Esophagus muscularis mucosa (tissue), 4 donors: ENCODE measurements at regions not wholly inside any gene's neighbourhood (a gene's known extent, or its start where the extent isn't known, plus 50 kb on each side); places are given as distances from the start of the nearest gene placed in this dataset.

ENCODE experiments used
- DNase-seq: peaks from one replicate; pipeline ENCODE4 v3.0.0-alpha.2; 2017; ENCODE audit errors: extremely low spot score
- H3K27ac ChIP-seq, 4 donors: fragments of 200-600 bp; sonication (generic); replicated peaks in 1 of 4; 1 replicate in 3 of 4; 2 replicates in 1 of 4; pipeline ENCODE4 v1.5.1; 2016 to 2019; ENCODE audit warnings: mild to moderate bottlenecking in 1 of 4
- H3K27me3 ChIP-seq, 4 donors: fragments of 200-600 bp; sonication (generic); one replicate each; pipeline versions ENCODE4 v1.5.1 to v1.6.0; 2016 to 2019
- H3K36me3 ChIP-seq, 4 donors: fragments of 200-600 bp; sonication (generic); one replicate each; pipeline ENCODE4 v1.5.1; 2016 to 2019
- H3K4me1 ChIP-seq, 4 donors: fragments of 200-600 bp; sonication (generic); one replicate each; pipeline ENCODE4 v1.5.1; 2016 to 2019
- H3K4me3 ChIP-seq, 4 donors: fragments of 200-600 bp; sonication (generic); 1 replicate in 2 of 4; 2 replicates in 2 of 4; pipeline ENCODE4 v1.5.1; 2016 to 2019; ENCODE audit warnings: mild to moderate bottlenecking in 4 of 4, moderate library complexity in 1 of 4
- H3K9me3 ChIP-seq, 4 donors: fragments of 200-600 bp; sonication (generic); 1 replicate in 3 of 4; 2 replicates in 1 of 4; pipeline ENCODE4 v1.5.1; 2016 to 2019
- EP300 ChIP-seq: sonication (generic); formaldehyde crosslinking; IDR thresholded peaks from one replicate; pipeline ENCODE4 v1.6.1; 2017; ENCODE audit warnings: antibody characterized with exemption
- POLR2A ChIP-seq: fragments of 450-650 bp; IDR thresholded peaks from one replicate; pipeline ENCODE4 v1.6.1; 2017; ENCODE audit warnings: antibody characterized with exemption, moderate library complexity, mild to moderate bottlenecking, low read depth
- POLR2AphosphoS5 ChIP-seq, 2 donors: sonication (generic); formaldehyde crosslinking; IDR thresholded peaks; one replicate each; pipeline ENCODE4 v1.6.1; 2017; ENCODE audit warnings: antibody characterized with exemption in 2 of 2
- WGBS: methylation state at CpG from one replicate; pipeline ENCODE4 v1.1.5; 2018; 5-methylcytosine and 5-hydroxymethylcytosine counted together
- intact Hi-C: fragments of 100-400 bp; cut with DNase I; formaldehyde crosslinking; loops from one replicate; pipeline ENCODE4 v1.15.1; 2023
- TF ChIP-seq, protein P1 (sequence below), 3 experiments: fragments of 200-600 bp in 2 of 3; fragments of 450-650 bp in 1 of 3; sonication (generic) in 2 of 3; IDR thresholded peaks; one replicate each; pipeline ENCODE4 v1.5.1; 2017 to 2019; ENCODE audit warnings: antibody characterized with exemption in 3 of 3, mild to moderate bottlenecking in 2 of 3, moderate library complexity in 1 of 3

DNA sequence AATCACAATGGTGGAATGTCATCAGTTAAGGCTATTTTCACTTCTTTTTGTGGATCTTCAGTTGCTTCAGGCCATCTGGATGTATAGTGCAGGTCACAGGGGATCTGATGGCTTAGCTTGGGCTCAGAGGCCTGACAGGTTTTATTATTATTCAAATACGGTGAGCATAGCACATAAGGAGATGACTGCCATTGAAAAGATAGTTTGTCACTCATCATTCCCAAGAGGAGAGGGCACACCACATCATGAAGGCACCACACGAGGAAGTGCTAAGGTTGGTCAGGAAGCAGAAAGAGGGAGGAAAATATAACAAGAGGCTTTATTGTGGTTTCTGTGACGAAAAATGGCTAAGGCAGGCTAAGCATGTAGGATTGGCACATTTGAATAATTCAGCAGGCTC lies 131.4 kb downstream of the CD8B2 start:
- intact Hi-C loops = no loop called here
- no peak for DNase-seq
- Histone ChIP-seq H3K9me3 (no peaks in the 10 kb centered on the region), H3K4me3 (no peak overlapping the region), H3K4me1 (no peaks in the 10 kb centered on the region), H3K36me3 (no peaks in the 10 kb centered on the region), H3K27me3 (no peaks in the 10 kb centered on the region), H3K27ac (no peak overlapping the region)
- 79% methylated on average over 3 of the region's 3 CpGs for WGBS
- TF ChIP-seq POLR2A (no peak), EP300 (no peak), POLR2AphosphoS5 (IDR thresholded peaks at IDR 0.05) (no peak)
- TF ChIP-seq, protein P1, sequence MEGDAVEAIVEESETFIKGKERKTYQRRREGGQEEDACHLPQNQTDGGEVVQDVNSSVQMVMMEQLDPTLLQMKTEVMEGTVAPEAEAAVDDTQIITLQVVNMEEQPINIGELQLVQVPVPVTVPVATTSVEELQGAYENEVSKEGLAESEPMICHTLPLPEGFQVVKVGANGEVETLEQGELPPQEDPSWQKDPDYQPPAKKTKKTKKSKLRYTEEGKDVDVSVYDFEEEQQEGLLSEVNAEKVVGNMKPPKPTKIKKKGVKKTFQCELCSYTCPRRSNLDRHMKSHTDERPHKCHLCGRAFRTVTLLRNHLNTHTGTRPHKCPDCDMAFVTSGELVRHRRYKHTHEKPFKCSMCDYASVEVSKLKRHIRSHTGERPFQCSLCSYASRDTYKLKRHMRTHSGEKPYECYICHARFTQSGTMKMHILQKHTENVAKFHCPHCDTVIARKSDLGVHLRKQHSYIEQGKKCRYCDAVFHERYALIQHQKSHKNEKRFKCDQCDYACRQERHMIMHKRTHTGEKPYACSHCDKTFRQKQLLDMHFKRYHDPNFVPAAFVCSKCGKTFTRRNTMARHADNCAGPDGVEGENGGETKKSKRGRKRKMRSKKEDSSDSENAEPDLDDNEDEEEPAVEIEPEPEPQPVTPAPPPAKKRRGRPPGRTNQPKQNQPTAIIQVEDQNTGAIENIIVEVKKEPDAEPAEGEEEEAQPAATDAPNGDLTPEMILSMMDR (IDR thresholded peaks at IDR 0.05) = no peak

DNA sequence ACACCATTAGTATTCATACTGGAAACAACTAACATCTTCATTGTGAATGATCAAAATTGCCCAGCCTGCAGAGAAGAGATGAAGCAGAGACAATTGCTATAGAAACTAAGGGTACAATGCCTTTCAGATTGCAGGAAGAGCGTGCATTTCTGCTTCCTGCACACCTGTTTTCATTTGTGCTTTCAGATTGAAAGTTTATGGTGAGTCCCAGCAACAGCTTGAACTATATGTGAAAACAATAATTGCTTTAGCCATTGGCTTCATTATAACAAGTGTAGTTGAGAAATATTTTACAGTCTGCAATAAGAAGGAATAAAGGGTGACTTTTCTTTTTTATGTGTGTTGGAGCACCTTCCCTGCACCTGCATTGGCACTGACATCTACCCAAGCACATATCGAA lies 136.3 kb downstream of the CD8B2 start:
- peaks cover 0 to 9% (median 3%) of the 10 kb centered on the region in 4 donors for H3K9me3 ChIP-seq
- H3K27me3 ChIP-seq = peaks cover 0 to 10% (median 0%) of the 10 kb centered on the region in 4 donors
- intact Hi-C loops = no loop called here
- no peak overlapping the region for H3K4me3 ChIP-seq
- WGBS = 82% methylated on average over 2 of the region's 2 CpGs
- no peaks in the 10 kb centered on the region for H3K36me3 ChIP-seq
- no peak overlapping the region for H3K27ac ChIP-seq
- peak; percentile 7 for DNase-seq
- no peak for TF ChIP-seq POLR2AphosphoS5 (IDR thresholded peaks at IDR 0.05)
- TF ChIP-seq, protein P1 (IDR thresholded peaks at IDR 0.05) = no peak
- no peak for TF ChIP-seq POLR2A
- TF ChIP-seq EP300 = no peak
- no peaks in the 10 kb centered on the region for H3K4me1 ChIP-seq

DNA sequence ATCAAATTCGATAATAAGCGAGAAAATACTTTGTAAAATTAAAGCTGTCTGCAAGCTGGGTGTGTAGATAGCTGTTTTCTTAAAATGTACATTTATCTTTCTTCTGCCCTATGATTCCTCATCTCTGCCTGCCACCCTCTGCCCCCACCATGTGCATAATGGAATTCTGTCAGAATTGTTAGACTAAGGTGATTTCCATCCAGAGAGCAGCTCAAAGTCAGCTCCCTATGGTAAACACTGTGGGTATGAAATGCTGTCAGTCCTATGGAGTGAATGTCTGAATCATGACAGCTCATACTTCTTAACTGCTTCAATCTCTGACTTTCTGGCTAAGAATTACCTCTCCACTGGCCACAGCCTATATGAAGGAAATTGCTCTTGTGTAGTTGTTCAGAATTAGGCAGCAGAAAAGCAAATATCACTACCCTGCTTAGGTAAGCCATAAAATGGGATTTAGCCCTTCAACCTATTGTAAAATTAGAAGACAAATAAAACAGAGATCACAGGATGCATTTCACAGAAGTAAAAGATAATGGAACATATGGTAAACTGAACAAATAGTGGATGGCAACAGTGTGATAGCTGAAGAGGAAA lies 137.7 kb downstream of the CD8B2 start:
- no peak for TF ChIP-seq POLR2AphosphoS5 (IDR thresholded peaks at IDR 0.05)
- TF ChIP-seq, protein P1 (IDR thresholded peaks at IDR 0.05) = no peak
- TF ChIP-seq EP300 = no peak
- TF ChIP-seq POLR2A = no peak
- intact Hi-C loops = no loop called here
- H3K4me1 ChIP-seq = no peaks in the 10 kb centered on the region
- no peaks in the 10 kb centered on the region for H3K36me3 ChIP-seq
- H3K27ac ChIP-seq = no peak overlapping the region
- 98% methylated on average over 2 of the region's 2 CpGs for WGBS
- H3K4me3 ChIP-seq = no peak overlapping the region
- H3K27me3 ChIP-seq = peaks cover 0 to 10% (median 3%) of the 10 kb centered on the region in 4 donors
- DNase-seq = no peak
- H3K9me3 ChIP-seq = peaks cover 0 to 10% (median 3%) of the 10 kb centered on the region in 4 donors

DNA sequence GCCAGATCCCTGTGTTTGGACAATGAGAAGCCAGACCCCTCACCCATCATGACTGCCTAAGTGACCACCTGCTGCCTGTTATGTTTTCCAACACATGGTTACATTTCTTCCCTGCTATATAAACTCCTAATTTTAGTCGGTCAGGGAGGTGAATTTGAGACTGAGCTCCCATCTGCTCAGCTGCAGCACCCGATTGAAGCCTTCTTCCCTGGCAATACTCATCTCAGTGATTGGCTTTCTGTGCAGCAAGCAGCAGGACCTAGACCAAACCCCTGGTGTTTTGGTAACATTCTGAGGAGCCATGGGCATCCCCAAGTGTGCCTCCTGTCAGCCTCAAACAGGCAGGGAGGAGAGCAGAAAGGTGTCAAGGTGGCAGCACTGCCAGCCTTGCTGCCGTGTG lies 141.2 kb downstream of the CD8B2 start:
- Histone ChIP-seq H3K4me3 (no peak overlapping the region), H3K9me3 (peaks cover 0 to 10% (median 3%) of the 10 kb centered on the region in 4 donors), H3K4me1 (no peaks in the 10 kb centered on the region), H3K27ac (no peak overlapping the region), H3K36me3 (no peaks in the 10 kb centered on the region), H3K27me3 (peaks cover 0 to 13% (median 4%) of the 10 kb centered on the region in 4 donors)
- intact Hi-C loops = no loop called here
- WGBS = 79% methylated on average over 3 of the region's 3 CpGs
- TF ChIP-seq POLR2AphosphoS5 (IDR thresholded peaks at IDR 0.05) (no peak), POLR2A (no peak), EP300 (no peak)
- TF ChIP-seq, protein P1 (IDR thresholded peaks at IDR 0.05) = no peak
- no peak for DNase-seq

DNA sequence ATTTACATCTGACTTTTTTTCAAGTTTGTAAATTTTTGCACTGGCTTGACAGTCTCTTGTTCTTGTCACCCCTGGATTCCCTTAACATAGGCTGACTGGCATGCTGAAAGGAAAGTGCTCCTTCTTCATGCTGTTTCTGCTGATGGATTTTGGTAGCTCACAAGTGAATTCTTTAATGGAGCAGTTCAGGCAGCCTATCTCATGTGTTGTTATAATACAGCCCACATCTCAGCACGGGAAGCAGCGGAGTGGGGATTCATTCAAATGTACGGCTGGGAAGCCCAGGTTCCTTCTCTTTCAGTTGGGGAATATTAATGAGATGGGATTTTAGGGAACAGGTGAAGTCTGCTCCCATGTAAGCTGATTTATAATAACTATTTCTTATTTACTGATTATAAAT lies 142.8 kb downstream of the CD8B2 start:
- WGBS = 66% methylated on average over 3 of the region's 3 CpGs
- no peaks in the 10 kb centered on the region for H3K36me3 ChIP-seq
- TF ChIP-seq POLR2AphosphoS5 (IDR thresholded peaks at IDR 0.05) = no peak
- no peak for TF ChIP-seq EP300
- TF ChIP-seq, protein P1 (IDR thresholded peaks at IDR 0.05) = no peak
- TF ChIP-seq POLR2A = no peak

More for the DNA sequence above, 142.8 kb downstream of the CD8B2 start:
- no peak overlapping the region for H3K4me3 ChIP-seq
- H3K9me3 ChIP-seq = peaks cover 0 to 10% (median 3%) of the 10 kb centered on the region in 4 donors
- no peaks in the 10 kb centered on the region for H3K4me1 ChIP-seq
- no peak for DNase-seq
- no peak overlapping the region for H3K27ac ChIP-seq
- intact Hi-C loops = no loop called here
- peaks cover 0 to 13% (median 4%) of the 10 kb centered on the region in 4 donors for H3K27me3 ChIP-seq
